HCT116 (cell line): ENCODE measurements at regions not wholly inside any gene's neighbourhood (a gene's known extent, or its start where the extent isn't known, plus 50 kb on each side); places are given as distances from the start of the nearest gene placed in this dataset.

Experiments used
- ATAC-seq: fragments of 200-7000 bp; cut with Tn5 transposase; 2 replicates; pipeline ENCODE4 v1.9.1; 2020; ENCODE audit warnings: mild to moderate bottlenecking, moderate library complexity
- BruUV-seq: library from RNA; stranded (reverse); fragments of 400-500 nt; replicated peaks from 2 replicates; lab custom pipeline; 2021; lab: Mats Ljungman, UMichigan
- CTCF ChIA-PET: fragments of 300-600 bp; sonication (Branson Sonifier 250); formaldehyde crosslinking; loops from one replicate; lab custom pipeline; 2021; ENCODE audit warnings: antibody characterized with exemption; lab: Charles Lee
- POLR2A ChIA-PET: fragments of 300-600, 350-600 bp; sonication (Branson Sonifier 250); formaldehyde crosslinking; loops from one replicate; lab custom pipeline; 2021; ENCODE audit warnings: antibody characterized with exemption; lab: Charles Lee
- RAD21 ChIA-PET, 2 experiments: fragments of 300-600 bp; sonication (Branson Sonifier 250); formaldehyde crosslinking; loops; one replicate each; lab custom pipeline; 2023; ENCODE audit warnings: low total read pairs in 2 of 2; ENCODE audit not compliant: uncharacterized antibody in 2 of 2, unreplicated experiment in 2 of 2, low non-redundant PET in 1 of 2; lab: Charles Lee
- DNase-seq: peaks from one replicate; pipeline ENCODE4 v3.0.0-alpha.2; 2010; ENCODE audit warnings: low read depth, low spot score
- H2AFZ ChIP-seq: fragments of 200-600 bp; shearing (Covaris generic), sonication (generic); 2 replicates; pipeline ENCODE4 v1.6.1; 2017; ENCODE audit warnings: low read depth, mixed run types, mixed read lengths, antibody characterized with exemption, low read length; ENCODE audit not compliant: poor library complexity, severe bottlenecking
- H3K27ac ChIP-seq: 2 replicates; pipeline ENCODE4 v1.5.1; 2012; ENCODE audit warnings: low read depth, low read length
- H3K27me3 ChIP-seq: fragments of 200-600 bp; sonication (generic); 2 replicates; pipeline ENCODE4 v1.6.1; 2016; ENCODE audit warnings: mixed run types, low read length, mixed read lengths; ENCODE audit not compliant: insufficient read depth
- H3K36me3 ChIP-seq, 2 experiments: fragments of 200-500 bp in 1 of 2; fragments of 200-600 bp in 1 of 2; sonication (Bioruptor generic) in 1 of 2; sonication (generic) in 1 of 2; 2 replicates each; pipeline versions ENCODE4 v1.5.1 to v1.6.1; 2014 to 2016; ENCODE audit warnings: low read length in 2 of 2, inconsistent platforms in 1 of 2, mixed read lengths in 1 of 2, mixed run types in 1 of 2; ENCODE audit not compliant: insufficient read depth in 2 of 2, control insufficient read depth in 1 of 2
- H3K4me1 ChIP-seq, 2 experiments: fragments of 200-600 bp in 1 of 2; sonication (generic) in 1 of 2; 2 replicates each; pipeline versions ENCODE4 v1.5.1 to v1.6.1; 2012 to 2017; ENCODE audit warnings: low read length in 2 of 2, inconsistent platforms in 1 of 2, mild to moderate bottlenecking in 1 of 2, mixed read lengths in 1 of 2, mixed run types in 1 of 2, moderate library complexity in 1 of 2; ENCODE audit not compliant: insufficient read depth in 2 of 2, control insufficient read depth in 1 of 2
- H3K4me2 ChIP-seq: fragments of 200-600 bp; sonication (generic); 2 replicates; pipeline ENCODE4 v1.6.1; 2017; ENCODE audit warnings: mixed run types, low read length, mixed read lengths
- H3K4me3 ChIP-seq, 2 experiments: fragments of 200-600 bp in 1 of 2; sonication (generic) in 1 of 2; replicated peaks in 1 of 2; 2 replicates each; pipeline ENCODE4 v1.5.1; 2011 to 2016; ENCODE audit warnings: low read length in 2 of 2, control low read depth in 1 of 2, low read depth in 1 of 2, mild to moderate bottlenecking in 1 of 2, mixed read lengths in 1 of 2, mixed run types in 1 of 2
- H3K79me2 ChIP-seq: fragments of 200-600 bp; sonication (generic); 2 replicates; pipeline ENCODE4 v1.6.1; 2017; ENCODE audit warnings: mild to moderate bottlenecking, mixed run types, low read length, moderate library complexity, mixed read lengths; ENCODE audit not compliant: insufficient read depth
- H3K9ac ChIP-seq: fragments of 200-600 bp; sonication (generic); 2 replicates; pipeline ENCODE4 v1.6.1; 2016; ENCODE audit warnings: low read length, mixed read lengths
- H3K9me2 ChIP-seq: fragments of 200-600 bp; sonication (generic), shearing (Covaris generic); 2 replicates; pipeline ENCODE4 v1.6.1; 2017; ENCODE audit warnings: mixed run types, mild to moderate bottlenecking, moderate library complexity; ENCODE audit not compliant: insufficient read depth
- H3K9me3 ChIP-seq, 2 experiments: fragments of 200-500 bp in 1 of 2; fragments of 200-600 bp in 1 of 2; sonication (Bioruptor generic) in 1 of 2; sonication (generic) in 1 of 2; 2 replicates each; pipeline ENCODE4 v1.6.1; 2014 to 2017; ENCODE audit warnings: low read length in 2 of 2, mixed read lengths in 2 of 2, inconsistent platforms in 1 of 2, low read depth in 1 of 2, mild to moderate bottlenecking in 1 of 2, mixed run types in 1 of 2, moderate library complexity in 1 of 2; ENCODE audit not compliant: control insufficient read depth in 1 of 2, insufficient read depth in 1 of 2
- H4K20me1 ChIP-seq: fragments of 200-600 bp; sonication (generic), shearing (Covaris generic); 2 replicates; pipeline ENCODE4 v1.6.1; 2017; ENCODE audit warnings: mixed run types, mild to moderate bottlenecking, moderate library complexity; ENCODE audit not compliant: insufficient read depth
- CBX3 ChIP-seq: IDR thresholded peaks from 2 replicates; pipeline ENCODE4 v1.6.1; 2012; ENCODE audit warnings: low read depth
- CEBPB ChIP-seq: IDR thresholded peaks from 2 replicates; pipeline ENCODE4 v1.6.1; 2012; ENCODE audit warnings: low read depth
- EZH2 ChIP-seq: fragments of 200-600 bp; sonication (generic); IDR thresholded peaks from 2 replicates; pipeline ENCODE4 v1.6.1; 2017; ENCODE audit warnings: antibody characterized with exemption, mixed run types
- EZH2phosphoT487 ChIP-seq: fragments of 200-600 bp; IDR thresholded peaks from 2 replicates; pipeline ENCODE4 v1.6.1; 2018; ENCODE audit warnings: antibody characterized with exemption, borderline replicate concordance
- FOSL1 ChIP-seq: IDR thresholded peaks from 2 replicates; pipeline ENCODE4 v1.6.1; 2012; ENCODE audit warnings: low read depth
- JUND ChIP-seq: IDR thresholded peaks from 2 replicates; pipeline ENCODE4 v1.6.1; 2012
- POLR2A ChIP-seq: IDR thresholded peaks from 2 replicates; pipeline ENCODE4 v1.7.0; 2011; ENCODE audit warnings: borderline replicate concordance; ENCODE audit not compliant: insufficient read depth, insufficient read length; ENCODE audit errors: extremely low read depth
- RAD21 ChIP-seq: IDR thresholded peaks from 2 replicates; pipeline ENCODE4 v1.6.1; 2012; ENCODE audit warnings: low read depth, mild to moderate bottlenecking
- SIN3A ChIP-seq: IDR thresholded peaks from 2 replicates; pipeline ENCODE4 v1.6.1; 2012; ENCODE audit warnings: low read depth
- SP1 ChIP-seq: IDR thresholded peaks from 2 replicates; pipeline ENCODE4 v1.6.1; 2012; ENCODE audit warnings: low read depth
- SRF ChIP-seq: IDR thresholded peaks from 2 replicates; pipeline ENCODE4 v1.6.1; 2012; ENCODE audit warnings: low read depth
- TCF7L2 ChIP-seq: IDR thresholded peaks from 2 replicates; pipeline ENCODE4 v1.7.0; 2011; ENCODE audit warnings: borderline replicate concordance, inconsistent platforms; ENCODE audit not compliant: insufficient read depth, insufficient read length; ENCODE audit errors: extremely low read depth
- YY1 ChIP-seq: IDR thresholded peaks from 2 replicates; pipeline ENCODE4 v1.6.1; 2011; ENCODE audit warnings: low read length, low read depth, moderate library complexity, mild to moderate bottlenecking; ENCODE audit not compliant: insufficient replicate concordance; ENCODE audit errors: extremely low read depth
- ZNF274 ChIP-seq: fragments of 200-500 bp; sonication (Bioruptor generic); IDR thresholded peaks from 2 replicates; pipeline ENCODE4 v1.6.1; 2014; ENCODE audit warnings: mild to moderate bottlenecking, low read depth, low read length, inconsistent platforms
- intact Hi-C: fragments of 100-400 bp; cut with micrococcal nuclease; formaldehyde crosslinking; loops from 2 replicates; pipeline ENCODE4 v1.10.0; 2022
- TF ChIP-seq, protein P1 (sequence below): IDR thresholded peaks from 2 replicates; pipeline ENCODE4 v1.6.1; 2012; ENCODE audit warnings: low read depth
- TF ChIP-seq, protein P2 (sequence below): IDR thresholded peaks from 2 replicates; pipeline ENCODE4 v1.6.1; 2012
- TF ChIP-seq, protein P3 (sequence below), 3 experiments: fragments of 200-600 bp in 1 of 3; sonication (generic) in 1 of 3; IDR thresholded peaks in 2 of 3; conservative IDR thresholded peaks in 1 of 3; 2 replicates each; pipeline ENCODE4 v1.5.1; 2012 to 2017; ENCODE audit warnings: low read depth in 2 of 3, low read length in 2 of 3, antibody characterized with exemption in 1 of 3, borderline replicate concordance in 1 of 3, control low read depth in 1 of 3, mild to moderate bottlenecking in 1 of 3, mixed read lengths in 1 of 3, mixed run types in 1 of 3, moderate library complexity in 1 of 3; ENCODE audit not compliant: insufficient read depth in 1 of 3
- TF ChIP-seq, protein P4 (sequence below): IDR thresholded peaks from 2 replicates; pipeline ENCODE4 v1.6.1; 2012
- TF ChIP-seq, protein P5 (sequence below): IDR thresholded peaks from 2 replicates; pipeline ENCODE4 v1.6.1; 2011; ENCODE audit warnings: mild to moderate bottlenecking, low read length, moderate library complexity; ENCODE audit not compliant: insufficient replicate concordance; ENCODE audit errors: extremely low read depth

DNA sequence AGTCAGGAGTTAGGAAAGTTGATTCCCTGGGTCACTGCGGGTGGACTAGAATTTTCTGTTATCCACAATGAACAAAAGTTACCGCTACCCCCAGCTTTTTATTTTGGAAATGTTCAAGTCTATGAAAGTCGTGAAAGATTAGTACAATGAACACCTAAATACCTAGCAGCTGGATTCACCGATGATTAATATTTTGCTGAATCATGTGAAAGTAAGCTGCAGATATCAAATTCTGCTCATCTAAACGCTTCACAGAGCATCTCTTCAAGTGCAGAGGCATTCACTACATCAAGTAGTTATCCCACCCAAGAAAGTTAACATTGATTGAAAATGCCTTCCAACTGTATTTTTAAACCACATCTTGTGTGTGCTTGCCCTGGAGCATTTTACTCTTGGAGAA is 729.0 kb upstream of the NR2F2 start:
- ATAC-seq = no peak
- ChIA-PET CTCF (no interaction called here), RAD21 (no interaction called here), POLR2A (no interaction called here)
- Histone ChIP-seq H3K79me2 (no peaks in the 10 kb centered on the region), H3K36me3 (no peaks in the 10 kb centered on the region), H2AFZ (no peak overlapping the region), H4K20me1 (no peaks in the 10 kb centered on the region), H3K4me2 (no peak overlapping the region), H3K4me3 (no peak overlapping the region), H3K27ac (no peak overlapping the region), H3K27me3 (no peaks in the 10 kb centered on the region), H3K9me3 (no peaks in the 10 kb centered on the region), H3K4me1 (no peaks in the 10 kb centered on the region), H3K9ac (no peak overlapping the region), H3K9me2 (no peaks in the 10 kb centered on the region)
- no peak for DNase-seq
- intact Hi-C loops = no loop called here
- BruUV-seq = no TSS peak
- no peak for TF ChIP-seq FOSL1
- no peak for TF ChIP-seq EZH2phosphoT487
- TF ChIP-seq, protein P1, sequence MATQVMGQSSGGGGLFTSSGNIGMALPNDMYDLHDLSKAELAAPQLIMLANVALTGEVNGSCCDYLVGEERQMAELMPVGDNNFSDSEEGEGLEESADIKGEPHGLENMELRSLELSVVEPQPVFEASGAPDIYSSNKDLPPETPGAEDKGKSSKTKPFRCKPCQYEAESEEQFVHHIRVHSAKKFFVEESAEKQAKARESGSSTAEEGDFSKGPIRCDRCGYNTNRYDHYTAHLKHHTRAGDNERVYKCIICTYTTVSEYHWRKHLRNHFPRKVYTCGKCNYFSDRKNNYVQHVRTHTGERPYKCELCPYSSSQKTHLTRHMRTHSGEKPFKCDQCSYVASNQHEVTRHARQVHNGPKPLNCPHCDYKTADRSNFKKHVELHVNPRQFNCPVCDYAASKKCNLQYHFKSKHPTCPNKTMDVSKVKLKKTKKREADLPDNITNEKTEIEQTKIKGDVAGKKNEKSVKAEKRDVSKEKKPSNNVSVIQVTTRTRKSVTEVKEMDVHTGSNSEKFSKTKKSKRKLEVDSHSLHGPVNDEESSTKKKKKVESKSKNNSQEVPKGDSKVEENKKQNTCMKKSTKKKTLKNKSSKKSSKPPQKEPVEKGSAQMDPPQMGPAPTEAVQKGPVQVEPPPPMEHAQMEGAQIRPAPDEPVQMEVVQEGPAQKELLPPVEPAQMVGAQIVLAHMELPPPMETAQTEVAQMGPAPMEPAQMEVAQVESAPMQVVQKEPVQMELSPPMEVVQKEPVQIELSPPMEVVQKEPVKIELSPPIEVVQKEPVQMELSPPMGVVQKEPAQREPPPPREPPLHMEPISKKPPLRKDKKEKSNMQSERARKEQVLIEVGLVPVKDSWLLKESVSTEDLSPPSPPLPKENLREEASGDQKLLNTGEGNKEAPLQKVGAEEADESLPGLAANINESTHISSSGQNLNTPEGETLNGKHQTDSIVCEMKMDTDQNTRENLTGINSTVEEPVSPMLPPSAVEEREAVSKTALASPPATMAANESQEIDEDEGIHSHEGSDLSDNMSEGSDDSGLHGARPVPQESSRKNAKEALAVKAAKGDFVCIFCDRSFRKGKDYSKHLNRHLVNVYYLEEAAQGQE = no peak
- no peak for TF ChIP-seq JUND
- TF ChIP-seq RAD21 = no peak
- TF ChIP-seq, protein P2, sequence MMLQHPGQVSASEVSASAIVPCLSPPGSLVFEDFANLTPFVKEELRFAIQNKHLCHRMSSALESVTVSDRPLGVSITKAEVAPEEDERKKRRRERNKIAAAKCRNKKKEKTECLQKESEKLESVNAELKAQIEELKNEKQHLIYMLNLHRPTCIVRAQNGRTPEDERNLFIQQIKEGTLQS = no peak
- TF ChIP-seq, protein P3, sequence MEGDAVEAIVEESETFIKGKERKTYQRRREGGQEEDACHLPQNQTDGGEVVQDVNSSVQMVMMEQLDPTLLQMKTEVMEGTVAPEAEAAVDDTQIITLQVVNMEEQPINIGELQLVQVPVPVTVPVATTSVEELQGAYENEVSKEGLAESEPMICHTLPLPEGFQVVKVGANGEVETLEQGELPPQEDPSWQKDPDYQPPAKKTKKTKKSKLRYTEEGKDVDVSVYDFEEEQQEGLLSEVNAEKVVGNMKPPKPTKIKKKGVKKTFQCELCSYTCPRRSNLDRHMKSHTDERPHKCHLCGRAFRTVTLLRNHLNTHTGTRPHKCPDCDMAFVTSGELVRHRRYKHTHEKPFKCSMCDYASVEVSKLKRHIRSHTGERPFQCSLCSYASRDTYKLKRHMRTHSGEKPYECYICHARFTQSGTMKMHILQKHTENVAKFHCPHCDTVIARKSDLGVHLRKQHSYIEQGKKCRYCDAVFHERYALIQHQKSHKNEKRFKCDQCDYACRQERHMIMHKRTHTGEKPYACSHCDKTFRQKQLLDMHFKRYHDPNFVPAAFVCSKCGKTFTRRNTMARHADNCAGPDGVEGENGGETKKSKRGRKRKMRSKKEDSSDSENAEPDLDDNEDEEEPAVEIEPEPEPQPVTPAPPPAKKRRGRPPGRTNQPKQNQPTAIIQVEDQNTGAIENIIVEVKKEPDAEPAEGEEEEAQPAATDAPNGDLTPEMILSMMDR (IDR thresholded peaks at IDR 0.05 in 2 of 3, conservative IDR thresholded peaks at IDR 0.05 in 1 of 3; ENCODE audit: borderline replicate concordance in 1 of 3, insufficient read depth in 1 of 3, low read depth in 2 of 3, low read length in 2 of 3) = no peak
- no peak for TF ChIP-seq SRF
- no peak for TF ChIP-seq SP1
- TF ChIP-seq TCF7L2 = no peak
- no peak for TF ChIP-seq YY1
- TF ChIP-seq EZH2 = no peak
- no peak for TF ChIP-seq SIN3A
- TF ChIP-seq, protein P4, sequence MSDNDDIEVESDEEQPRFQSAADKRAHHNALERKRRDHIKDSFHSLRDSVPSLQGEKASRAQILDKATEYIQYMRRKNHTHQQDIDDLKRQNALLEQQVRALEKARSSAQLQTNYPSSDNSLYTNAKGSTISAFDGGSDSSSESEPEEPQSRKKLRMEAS = no peak
- no peak for TF ChIP-seq POLR2A
- TF ChIP-seq, protein P5, sequence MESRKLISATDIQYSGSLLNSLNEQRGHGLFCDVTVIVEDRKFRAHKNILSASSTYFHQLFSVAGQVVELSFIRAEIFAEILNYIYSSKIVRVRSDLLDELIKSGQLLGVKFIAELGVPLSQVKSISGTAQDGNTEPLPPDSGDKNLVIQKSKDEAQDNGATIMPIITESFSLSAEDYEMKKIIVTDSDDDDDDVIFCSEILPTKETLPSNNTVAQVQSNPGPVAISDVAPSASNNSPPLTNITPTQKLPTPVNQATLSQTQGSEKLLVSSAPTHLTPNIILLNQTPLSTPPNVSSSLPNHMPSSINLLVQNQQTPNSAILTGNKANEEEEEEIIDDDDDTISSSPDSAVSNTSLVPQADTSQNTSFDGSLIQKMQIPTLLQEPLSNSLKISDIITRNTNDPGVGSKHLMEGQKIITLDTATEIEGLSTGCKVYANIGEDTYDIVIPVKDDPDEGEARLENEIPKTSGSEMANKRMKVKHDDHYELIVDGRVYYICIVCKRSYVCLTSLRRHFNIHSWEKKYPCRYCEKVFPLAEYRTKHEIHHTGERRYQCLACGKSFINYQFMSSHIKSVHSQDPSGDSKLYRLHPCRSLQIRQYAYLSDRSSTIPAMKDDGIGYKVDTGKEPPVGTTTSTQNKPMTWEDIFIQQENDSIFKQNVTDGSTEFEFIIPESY = no peak
- no peak for TF ChIP-seq CBX3
- no peak for TF ChIP-seq ZNF274
- TF ChIP-seq CEBPB = no peak
